ENCODE measurements at regions not wholly inside any gene's neighbourhood (a gene's known extent, or its start where the extent isn't known, plus 50 kb on each side); places are given as distances from the start of the nearest gene placed in this dataset.

DNA sequence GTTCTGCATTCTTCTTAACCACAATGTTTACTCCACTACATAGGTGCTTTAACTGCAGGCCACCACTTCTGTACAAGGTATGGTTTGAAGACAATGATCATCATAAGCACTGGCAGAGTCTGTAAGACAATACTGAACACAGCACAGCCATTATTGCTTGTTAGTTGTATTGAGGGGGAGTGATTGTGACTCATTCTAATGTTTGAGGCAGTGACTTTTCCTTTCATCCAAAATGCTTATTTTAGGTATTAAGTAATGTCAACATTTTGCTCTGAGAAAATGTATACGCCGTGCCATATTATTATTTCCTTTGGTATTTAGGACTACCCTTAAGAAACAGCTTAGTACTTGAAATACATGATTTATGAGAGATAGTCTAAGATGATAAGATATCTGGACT is 618.2 kb upstream of the ZNF717 start:
- Mint-ChIP-seq H3K4me1 (no peaks in the 10 kb centered on the region), H3K27me3 (no peaks in the 10 kb centered on the region), H3K9me3 (peaks cover 15% of the 10 kb centered on the region), H3K27ac (no peak overlapping the region), H3K4me3 (no peak overlapping the region), H3K36me3 (no peaks in the 10 kb centered on the region)
- DNase-seq, result no peak

DNA sequence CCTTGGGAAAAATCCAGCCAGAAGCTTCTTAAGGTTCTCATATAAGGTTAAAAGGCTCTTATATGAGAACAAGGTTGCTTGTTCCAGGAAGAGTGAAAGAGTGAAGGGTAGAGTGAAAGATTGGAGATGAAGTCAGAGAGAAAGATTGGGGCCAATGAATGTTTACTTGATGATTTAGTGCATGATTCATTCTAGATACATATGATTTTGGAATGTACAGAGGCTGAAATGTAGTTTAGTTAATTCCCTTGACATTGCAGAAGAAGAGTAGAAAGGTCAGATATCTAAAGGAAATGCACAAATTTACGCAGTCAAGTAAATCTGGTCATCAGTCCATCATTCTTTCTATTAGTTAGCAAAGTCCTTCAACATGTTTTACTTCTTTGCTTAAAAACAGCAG is 619.8 kb upstream of the ZNF717 start:
- Mint-ChIP-seq H3K4me3 (no peak overlapping the region), H3K27ac (no peak overlapping the region), H3K36me3 (no peaks in the 10 kb centered on the region), H3K9me3 (peaks cover 17% of the 10 kb centered on the region), H3K4me1 (no peaks in the 10 kb centered on the region), H3K27me3 (no peaks in the 10 kb centered on the region)
- DNase-seq, result no peak

GRCh38 chr3:76410762-76411281 is 625.5 kb upstream of the ZNF717 start:
- Mint-ChIP-seq H3K27me3 (no peaks in the 10 kb centered on the region), H3K36me3 (no peaks in the 10 kb centered on the region), H3K9me3 (peaks cover 3% of the 10 kb centered on the region), H3K4me1 (no peaks in the 10 kb centered on the region), H3K4me3 (no peak overlapping the region), H3K27ac (no peak overlapping the region)
- DNase-seq, result no peak

GRCh38 chr3:76415384-76415783 is 624.5 kb upstream of the ROBO2 start:
- Mint-ChIP-seq H3K9me3 (no peaks in the 10 kb centered on the region), H3K4me1 (no peaks in the 10 kb centered on the region), H3K27me3 (no peaks in the 10 kb centered on the region), H3K27ac (no peak overlapping the region), H3K4me3 (no peak overlapping the region), H3K36me3 (no peaks in the 10 kb centered on the region)
- DNase-seq, result no peak

GRCh38 chr3:76429581-76430177 is 610.2 kb upstream of the ROBO2 start:
- Mint-ChIP-seq H3K36me3 (no peaks in the 10 kb centered on the region), H3K4me1 (no peaks in the 10 kb centered on the region)

DNA sequence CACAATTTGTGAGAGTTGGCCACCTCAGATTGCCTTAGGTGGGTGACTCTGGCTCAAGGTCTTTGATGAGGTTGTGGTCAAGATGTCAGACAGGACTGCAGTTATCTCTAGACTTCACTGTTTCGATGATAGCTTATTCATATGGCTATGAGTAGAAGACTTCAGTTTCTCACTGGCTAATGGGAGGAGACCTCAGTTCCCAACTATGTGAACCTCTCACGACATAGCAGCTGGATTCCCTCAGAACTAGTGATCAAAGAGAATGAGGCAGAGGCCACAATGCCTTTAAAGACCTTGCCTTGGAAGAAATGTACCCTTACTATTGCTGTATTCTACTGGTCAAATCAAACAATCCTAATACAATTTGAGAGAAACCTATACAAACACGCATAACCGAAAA is 607.5 kb upstream of the ROBO2 start:
- no peaks in the 10 kb centered on the region for H3K36me3 Mint-ChIP-seq
- H3K27me3 Mint-ChIP-seq, result no peaks in the 10 kb centered on the region
- no peaks in the 10 kb centered on the region for H3K4me1 Mint-ChIP-seq
- H3K27ac Mint-ChIP-seq, result no peak overlapping the region
- H3K4me3 Mint-ChIP-seq, result no peak overlapping the region
- no peak for DNase-seq
- H3K9me3 Mint-ChIP-seq, result peaks cover 8% of the 10 kb centered on the region

More at GRCh38 chr3:76429581-76430177, 610.2 kb upstream of the ROBO2 start:
- H3K27me3 Mint-ChIP-seq, result no peaks in the 10 kb centered on the region
- no peak overlapping the region for H3K27ac Mint-ChIP-seq
- H3K4me3 Mint-ChIP-seq, result no peak overlapping the region
- H3K9me3 Mint-ChIP-seq, result peaks cover 10% of the 10 kb centered on the region
- DNase-seq, result no peak

DNA sequence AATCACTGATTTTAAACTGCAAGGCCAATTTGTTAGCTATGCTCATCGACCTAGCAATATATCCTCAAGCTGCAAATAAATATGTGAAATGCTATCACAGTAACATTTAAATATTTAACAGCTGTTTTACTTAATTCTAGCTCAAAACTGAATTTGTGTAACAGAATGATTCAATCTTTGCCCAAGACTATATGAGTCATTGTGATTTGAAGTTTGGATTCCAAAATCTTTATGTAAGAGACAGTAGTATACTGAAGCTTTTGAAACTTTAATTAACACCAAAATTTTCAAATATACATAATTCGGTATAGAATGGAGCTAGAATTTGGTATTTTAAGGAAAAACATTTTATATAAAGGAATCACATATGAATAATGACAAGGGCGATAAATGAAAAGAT is 603.0 kb upstream of the ROBO2 start:
- Mint-ChIP-seq H3K4me3 (no peak overlapping the region), H3K27me3 (no peaks in the 10 kb centered on the region)

GRCh38 chr3:76438971-76439370 is 600.9 kb upstream of the ROBO2 start:
- Mint-ChIP-seq H3K9me3 (peaks cover 5% of the 10 kb centered on the region), H3K4me1 (no peaks in the 10 kb centered on the region), H3K27ac (no peak overlapping the region), H3K4me3 (no peak overlapping the region), H3K27me3 (no peaks in the 10 kb centered on the region), H3K36me3 (no peaks in the 10 kb centered on the region)
- DNase-seq, result no peak

More for the DNA sequence above, 603.0 kb upstream of the ROBO2 start:
- no peaks in the 10 kb centered on the region for H3K36me3 Mint-ChIP-seq
- peaks cover 7% of the 10 kb centered on the region for H3K9me3 Mint-ChIP-seq
- no peak overlapping the region for H3K27ac Mint-ChIP-seq
- DNase-seq, result no peak
- H3K4me1 Mint-ChIP-seq, result no peaks in the 10 kb centered on the region

- H3K4me1 Mint-ChIP-seq, result no peaks in the 10 kb centered on the region
- peaks cover 9% of the 10 kb centered on the region for H3K9me3 Mint-ChIP-seq
- H3K27ac Mint-ChIP-seq, result no peak overlapping the region
- DNase-seq, result no peak
- H3K4me3 Mint-ChIP-seq, result no peak overlapping the region
- no peaks in the 10 kb centered on the region for H3K36me3 Mint-ChIP-seq
- H3K27me3 Mint-ChIP-seq, result no peaks in the 10 kb centered on the region
Measured at GRCh38 chr3:76442374-76442915, 597.5 kb upstream of the ROBO2 start.

- Mint-ChIP-seq H3K9me3 (peaks cover 7% of the 10 kb centered on the region), H3K4me1 (no peaks in the 10 kb centered on the region), H3K27me3 (no peaks in the 10 kb centered on the region), H3K36me3 (no peaks in the 10 kb centered on the region), H3K4me3 (no peak overlapping the region), H3K27ac (no peak overlapping the region)
- no peak for DNase-seq
Measured at GRCh38 chr3:76456322-76456721, 583.6 kb upstream of the ROBO2 start.

- no peaks in the 10 kb centered on the region for H3K4me1 Mint-ChIP-seq
- H3K36me3 Mint-ChIP-seq, result no peaks in the 10 kb centered on the region
- H3K9me3 Mint-ChIP-seq, result peaks cover 7% of the 10 kb centered on the region
- no peak for DNase-seq
- H3K27me3 Mint-ChIP-seq, result no peaks in the 10 kb centered on the region
- H3K4me3 Mint-ChIP-seq, result no peak overlapping the region
- H3K27ac Mint-ChIP-seq, result no peak overlapping the region
Measured at GRCh38 chr3:76463501-76463900, 576.4 kb upstream of the ROBO2 start.

DNA sequence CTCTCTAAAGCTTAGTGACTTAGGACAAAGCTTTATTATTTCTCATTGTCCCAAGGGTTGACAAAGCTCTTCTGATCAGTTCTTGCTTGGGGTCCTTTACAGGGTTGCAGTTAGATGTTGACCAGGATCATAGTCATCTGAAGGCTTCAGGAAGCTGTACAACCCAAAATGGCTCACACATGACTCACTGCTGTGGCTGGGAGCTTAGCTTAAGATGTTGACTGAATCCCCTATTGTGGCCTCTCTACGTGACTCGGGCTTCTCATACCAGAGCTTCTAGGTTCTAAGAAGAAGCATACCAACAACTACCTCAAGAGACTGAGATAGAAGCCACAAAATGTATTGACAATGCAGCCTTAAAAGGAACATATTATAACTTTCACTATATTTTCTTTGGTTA is 569.6 kb upstream of the ROBO2 start:
- Mint-ChIP-seq H3K27me3 (no peaks in the 10 kb centered on the region), H3K27ac (no peak overlapping the region), H3K9me3 (peaks cover 10% of the 10 kb centered on the region), H3K36me3 (no peaks in the 10 kb centered on the region), H3K4me1 (no peaks in the 10 kb centered on the region), H3K4me3 (no peak overlapping the region)
- DNase-seq, result no peak

- no peaks in the 10 kb centered on the region for H3K27me3 Mint-ChIP-seq
- H3K9me3 Mint-ChIP-seq, result peaks cover 10% of the 10 kb centered on the region
- no peak overlapping the region for H3K27ac Mint-ChIP-seq
- no peaks in the 10 kb centered on the region for H3K36me3 Mint-ChIP-seq
- DNase-seq, result no peak
- no peaks in the 10 kb centered on the region for H3K4me1 Mint-ChIP-seq
- H3K4me3 Mint-ChIP-seq, result no peak overlapping the region
Measured at GRCh38 chr3:76474632-76475031, 565.3 kb upstream of the ROBO2 start.

- Mint-ChIP-seq H3K9me3 (peaks cover 10% of the 10 kb centered on the region), H3K27ac (no peak overlapping the region), H3K27me3 (no peaks in the 10 kb centered on the region), H3K4me1 (no peaks in the 10 kb centered on the region), H3K36me3 (no peaks in the 10 kb centered on the region), H3K4me3 (no peak overlapping the region)
- no peak for DNase-seq
Measured at GRCh38 chr3:76479161-76479650, 560.7 kb upstream of the ROBO2 start.

GRCh38 chr3:76482510-76482909 is 557.4 kb upstream of the ROBO2 start:
- no peaks in the 10 kb centered on the region for H3K27me3 Mint-ChIP-seq
- H3K36me3 Mint-ChIP-seq, result no peaks in the 10 kb centered on the region
- H3K9me3 Mint-ChIP-seq, result peaks cover 2% of the 10 kb centered on the region
- H3K4me3 Mint-ChIP-seq, result no peak overlapping the region
- no peak for DNase-seq
- H3K4me1 Mint-ChIP-seq, result no peaks in the 10 kb centered on the region
- H3K27ac Mint-ChIP-seq, result no peak overlapping the region

- Mint-ChIP-seq H3K4me1 (no peaks in the 10 kb centered on the region), H3K27ac (no peak overlapping the region), H3K9me3 (peaks cover 8% of the 10 kb centered on the region), H3K27me3 (no peaks in the 10 kb centered on the region), H3K4me3 (no peak overlapping the region), H3K36me3 (no peaks in the 10 kb centered on the region)
- no peak for DNase-seq
Measured at GRCh38 chr3:76487446-76487845, 552.5 kb upstream of the ROBO2 start.
